ENCODE measurements at regions not wholly inside any gene's neighbourhood (a gene's known extent, or its start where the extent isn't known, plus 50 kb on each side); places are given as distances from the start of the nearest gene placed in this dataset.

- TF ChIP-seq CHD7 (IDR thresholded peaks at IDR 0.05; ENCODE audit: insufficient replicate concordance, low read length) (no peak), RFX5 (IDR thresholded peaks at IDR 0.05; ENCODE audit: borderline replicate concordance, low read depth, low read length) (0 out of 2 replicates have a peak, but pooled peaks have one; percentile 0), CHD2 (IDR thresholded peaks at IDR 0.05; ENCODE audit: low read length) (no peak)
These were observed 50.6 kb upstream of the RNF182 start (continued) for GRCh38 chr6:13874191-13874549.
